ENCODE measurements at regions not wholly inside any gene's neighbourhood (a gene's known extent, or its start where the extent isn't known, plus 50 kb on each side); places are given as distances from the start of the nearest gene placed in this dataset.

- no peak for TF ChIP-seq ZFX (IDR thresholded peaks at IDR 0.05)
- no peak for TF ChIP-seq REST (IDR thresholded peaks at IDR 0.05; ENCODE audit: low read depth)
- no peak for TF ChIP-seq RAD21 (IDR thresholded peaks at IDR 0.05; ENCODE audit: low read depth)
- no peak for TF ChIP-seq EZH2 (IDR thresholded peaks at IDR 0.05)
- no peak for TF ChIP-seq EZH2phosphoT487 (IDR thresholded peaks at IDR 0.05; ENCODE audit: borderline replicate concordance)
- TF ChIP-seq CTCF (IDR thresholded peaks at IDR 0.05 in 2 of 3, conservative IDR thresholded peaks at IDR 0.05 in 1 of 3; ENCODE audit: borderline replicate concordance in 1 of 3, insufficient read depth in 1 of 3, low read depth in 2 of 3, low read length in 2 of 3), result no peak
- no peak for TF ChIP-seq ZNF274 (IDR thresholded peaks at IDR 0.05; ENCODE audit: low read depth, low read length)
- TF ChIP-seq POLR2A (IDR thresholded peaks at IDR 0.05; ENCODE audit: borderline replicate concordance, extremely low read depth, insufficient read depth, insufficient read length), result no peak
- no peak for TF ChIP-seq TCF7L2 (IDR thresholded peaks at IDR 0.05; ENCODE audit: borderline replicate concordance, extremely low read depth, insufficient read depth, insufficient read length)
- TF ChIP-seq MAX (IDR thresholded peaks at IDR 0.05), result no peak
- TF ChIP-seq FOSL1 (IDR thresholded peaks at IDR 0.05; ENCODE audit: low read depth), result no peak
Observed at GRCh38 chr4:133000012-133000411, 149.1 kb upstream of the PCDH10 start.
